GM12874 (cell line): ENCODE measurements at regions not wholly inside any gene's neighbourhood (a gene's known extent, or its start where the extent isn't known, plus 50 kb on each side); places are given as distances from the start of the nearest gene placed in this dataset.

Experiments used
- CTCF ChIP-seq: IDR thresholded peaks from 2 replicates; pipeline ENCODE4 v1.5.1; 2011; ENCODE audit warnings: low read depth, mild to moderate bottlenecking, control low read depth, low read length, moderate library complexity; ENCODE audit not compliant: insufficient read depth

- TF ChIP-seq CTCF = no peak
Observed at GRCh38 chr15:77772641-77773402, 140.1 kb upstream of the LINGO1 start.

DNA sequence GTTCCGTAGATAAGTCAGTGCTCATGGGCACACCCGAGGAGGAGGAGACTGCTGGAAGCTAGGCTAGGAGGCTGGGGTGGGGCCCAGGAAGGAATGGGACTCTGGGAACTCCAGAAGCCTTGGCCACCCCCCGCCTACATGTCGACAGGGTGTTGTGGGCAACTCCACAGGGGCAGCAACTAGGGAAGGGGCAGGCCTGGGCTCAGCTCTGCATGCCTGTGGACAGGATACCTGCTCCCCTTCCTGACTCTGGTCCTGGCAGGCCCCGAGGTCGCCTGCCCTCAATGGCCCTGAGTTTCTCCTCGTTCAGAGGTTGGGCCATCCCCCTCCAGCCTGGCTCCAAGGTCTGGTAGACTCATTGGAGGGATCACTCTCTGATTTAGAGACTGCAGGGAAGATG, 138.9 kb upstream of the LINGO1 start:
- TF ChIP-seq CTCF = no peak

- no peak for TF ChIP-seq CTCF
Observed at GRCh38 chr15:77769700-77770099, 137.0 kb upstream of the LINGO1 start.

- TF ChIP-seq CTCF = no peak
Observed at GRCh38 chr15:77768521-77769078, 135.9 kb upstream of the LINGO1 start.

DNA sequence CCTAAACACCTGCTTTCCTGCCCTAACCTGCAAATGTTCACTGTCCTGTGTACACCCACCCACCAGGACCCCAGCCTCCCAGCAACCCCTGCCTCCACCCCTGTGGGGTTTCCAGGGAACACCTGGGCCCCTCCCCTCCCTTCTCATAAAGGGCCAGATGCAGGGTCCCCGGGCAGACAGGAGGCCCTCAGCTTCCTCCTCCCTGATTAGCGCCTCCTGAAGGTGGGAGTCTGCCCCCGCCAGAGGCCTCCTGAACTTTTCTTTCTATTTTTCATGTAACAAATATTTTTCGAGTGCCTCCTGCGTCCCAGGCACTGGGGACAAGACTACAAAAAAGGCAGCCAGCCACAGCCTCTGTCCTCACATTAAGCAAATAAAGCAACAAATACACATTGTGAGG, 135.4 kb upstream of the LINGO1 start:
- TF ChIP-seq CTCF = no peak

DNA sequence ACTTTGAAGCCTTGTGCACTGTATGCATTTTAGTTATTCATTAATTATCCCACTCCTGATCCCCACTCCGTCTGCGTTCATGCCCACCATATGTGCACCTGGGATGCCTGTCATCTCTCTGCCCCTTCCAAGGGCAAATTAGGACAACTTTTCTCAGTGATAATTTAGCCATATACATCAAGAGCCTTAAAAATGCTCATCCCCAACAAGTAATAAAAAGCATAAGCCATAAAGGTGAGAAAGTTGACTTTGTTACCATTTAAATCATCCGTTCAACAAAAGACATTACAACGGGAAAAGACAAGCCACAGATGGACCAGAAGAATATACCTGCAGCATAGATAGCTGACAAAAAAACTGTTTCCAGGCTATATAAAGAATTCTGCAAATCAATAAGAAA, 131.4 kb upstream of the LINGO1 start:
- no peak for TF ChIP-seq CTCF

DNA sequence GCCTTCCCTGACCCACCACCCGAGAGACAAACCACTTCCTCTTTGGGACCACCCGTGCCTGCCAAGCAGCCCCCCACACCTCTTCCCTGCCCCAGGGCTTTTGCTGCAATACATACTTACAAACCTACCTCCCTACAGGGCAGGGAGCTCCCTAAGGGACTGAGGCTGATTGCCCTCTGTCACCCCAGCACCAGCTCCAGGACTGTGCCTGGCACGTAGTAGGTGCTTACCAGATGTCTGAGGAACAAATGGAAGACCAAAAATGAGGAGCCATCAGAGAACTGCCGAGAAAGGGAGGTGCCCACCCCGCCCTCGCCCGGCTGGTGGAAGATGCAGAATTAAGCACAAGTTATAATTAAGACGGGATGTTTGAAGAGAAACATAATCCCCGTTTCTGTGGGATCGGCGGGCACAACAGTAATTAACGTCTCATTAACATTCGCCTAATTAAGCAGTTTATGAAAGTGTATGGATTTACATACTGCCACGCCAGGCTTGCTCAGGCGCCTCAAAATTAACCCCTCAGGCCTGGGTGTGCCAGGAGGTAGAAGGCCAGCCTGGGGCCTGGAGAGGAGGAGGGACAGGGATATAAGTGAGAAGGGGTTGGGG, 130.1 kb upstream of the LINGO1 start:
- no peak for TF ChIP-seq CTCF
